ENCODE measurements at regions not wholly inside any gene's neighbourhood (a gene's known extent, or its start where the extent isn't known, plus 50 kb on each side); places are given as distances from the start of the nearest gene placed in this dataset.
"Not testable (repeated sequence)": the region's sequence is repeated elsewhere in the genome, so short reads cannot be mapped to it uniquely, and the experiment has no call there.

GRCh38 chr3:40864146-40864782 lies 335.0 kb upstream of the CTNNB1 start:
- DNase-seq: no peak

- no peak for DNase-seq
These were observed 334.4 kb upstream of the CTNNB1 start for GRCh38 chr3:40864915-40865314.

GRCh38 chr3:40867797-40868196 lies 331.5 kb upstream of the CTNNB1 start:
- no peak for DNase-seq

GRCh38 chr3:40869013-40869412 lies 330.3 kb upstream of the CTNNB1 start:
- DNase-seq: no peak

GRCh38 chr3:40869939-40870338 lies 329.4 kb upstream of the CTNNB1 start:
- no peak for DNase-seq

- DNase-seq: no peak
These were observed 327.9 kb upstream of the CTNNB1 start for GRCh38 chr3:40871394-40871793.

GRCh38 chr3:40872258-40872920 lies 326.9 kb upstream of the CTNNB1 start:
- DNase-seq: no peak

GRCh38 chr3:40873476-40873875 lies 325.8 kb upstream of the CTNNB1 start:
- DNase-seq: no peak

GRCh38 chr3:40873934-40874699 lies 325.2 kb upstream of the CTNNB1 start:
- no peak for DNase-seq

- no peak for DNase-seq
These were observed 323.7 kb upstream of the CTNNB1 start for GRCh38 chr3:40875581-40875980.

- DNase-seq: no peak
These were observed 323.3 kb upstream of the CTNNB1 start for GRCh38 chr3:40876009-40876408.

GRCh38 chr3:40876496-40876895 lies 322.8 kb upstream of the CTNNB1 start:
- DNase-seq: no peak

- DNase-seq: no peak
These were observed 321.5 kb upstream of the CTNNB1 start for GRCh38 chr3:40877631-40878463.

- no peak for DNase-seq
These were observed 320.8 kb upstream of the CTNNB1 start for GRCh38 chr3:40878464-40878905.

- DNase-seq: no peak
These were observed 313.9 kb upstream of the CTNNB1 start for GRCh38 chr3:40885430-40885829.

- no peak for DNase-seq
These were observed 312.5 kb upstream of the CTNNB1 start for GRCh38 chr3:40886660-40887425.

- DNase-seq: no peak
These were observed 308.1 kb upstream of the CTNNB1 start for GRCh38 chr3:40891186-40891585.

- DNase-seq: no peak
These were observed 304.2 kb upstream of the CTNNB1 start for GRCh38 chr3:40895109-40895508.

GRCh38 chr3:40899286-40899712 lies 300.0 kb upstream of the CTNNB1 start:
- DNase-seq: no peak

- no peak for DNase-seq
These were observed 298.0 kb upstream of the CTNNB1 start for GRCh38 chr3:40901298-40901697.

GRCh38 chr3:40901796-40902195 lies 297.5 kb upstream of the CTNNB1 start:
- no peak for DNase-seq

GRCh38 chr3:40907907-40908465 lies 291.3 kb upstream of the CTNNB1 start:
- DNase-seq: not testable (repeated sequence)

All from activated CD4-positive, alpha-beta T cell treated with anti-CD3 and anti-CD28 coated beads, Interleukin-2, amount 50 U/mL, for 16 hours (primary cell).